ENCODE measurements at regions not wholly inside any gene's neighbourhood (a gene's known extent, or its start where the extent isn't known, plus 50 kb on each side); places are given as distances from the start of the nearest gene placed in this dataset.
A peak's percentile ranks its signal among the peaks of the same experiment; 100 is the strongest.

DNA sequence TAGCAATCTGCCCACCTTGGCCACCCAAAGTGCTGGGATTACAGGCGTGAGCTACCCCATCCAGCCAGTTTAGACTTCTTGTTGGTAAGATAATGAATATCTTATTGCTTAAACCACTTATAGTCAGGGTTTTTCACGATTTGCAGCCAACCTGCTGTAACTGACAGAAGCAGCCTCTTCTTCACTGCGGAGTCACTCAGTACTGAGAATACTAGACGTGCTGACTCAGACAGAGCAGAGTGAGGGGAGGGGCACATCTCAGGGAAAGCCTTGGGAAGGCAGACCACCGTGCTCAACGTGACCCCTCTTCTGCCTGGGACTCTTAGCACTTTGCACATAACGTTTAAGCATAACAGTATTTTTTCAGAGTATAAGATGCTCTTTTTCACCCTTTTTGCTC lies 74.3 kb upstream of the ARHGEF7 start:
- peak in 1 of 10 donors; percentile 16 for DNase-seq
- intact Hi-C loops (cut with DNase I) = no loop called here

DNA sequence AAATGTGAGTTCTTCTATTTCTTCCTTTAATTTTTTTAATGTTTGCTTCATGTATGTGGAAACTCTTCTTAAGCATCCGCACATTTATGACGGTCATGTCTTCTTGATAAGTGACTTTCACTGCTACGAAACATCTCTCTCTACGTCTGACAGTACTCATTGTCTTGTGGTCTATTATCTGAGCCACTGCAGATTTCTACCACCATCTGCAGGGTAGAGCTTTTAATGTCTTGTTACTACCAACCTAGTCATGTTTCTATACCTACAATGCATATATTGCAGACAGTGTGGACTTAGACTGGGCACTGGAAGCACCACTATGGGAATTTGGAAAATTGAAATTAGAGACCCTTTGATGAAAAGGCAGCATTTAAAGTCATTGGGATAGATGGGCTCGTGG lies 75.4 kb upstream of the ARHGEF7 start:
- intact Hi-C loops (cut with DNase I) = no loop called here
- DNase-seq = no peak

DNA sequence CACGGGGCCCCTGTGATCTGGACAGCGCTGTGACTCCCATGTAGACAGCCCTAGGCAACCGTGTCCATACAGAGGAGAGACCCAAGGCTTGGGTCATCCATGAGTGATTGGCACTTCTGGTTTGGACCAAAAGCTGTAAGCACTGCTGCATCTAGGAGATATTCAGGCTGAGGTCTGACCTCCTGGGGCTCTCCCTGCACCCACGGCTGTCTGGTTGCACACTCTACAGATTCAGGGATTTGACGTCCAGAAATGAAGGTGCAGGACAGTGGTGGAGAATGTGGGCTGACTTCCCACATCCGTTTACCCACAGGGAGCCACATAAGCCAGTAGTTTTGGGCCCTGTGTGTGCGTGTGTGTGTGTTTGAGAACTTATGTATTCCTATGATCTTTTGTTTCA lies 76.2 kb upstream of the ARHGEF7 start:
- DNase-seq = no peak
- intact Hi-C loops (cut with DNase I) = no loop called here

DNA sequence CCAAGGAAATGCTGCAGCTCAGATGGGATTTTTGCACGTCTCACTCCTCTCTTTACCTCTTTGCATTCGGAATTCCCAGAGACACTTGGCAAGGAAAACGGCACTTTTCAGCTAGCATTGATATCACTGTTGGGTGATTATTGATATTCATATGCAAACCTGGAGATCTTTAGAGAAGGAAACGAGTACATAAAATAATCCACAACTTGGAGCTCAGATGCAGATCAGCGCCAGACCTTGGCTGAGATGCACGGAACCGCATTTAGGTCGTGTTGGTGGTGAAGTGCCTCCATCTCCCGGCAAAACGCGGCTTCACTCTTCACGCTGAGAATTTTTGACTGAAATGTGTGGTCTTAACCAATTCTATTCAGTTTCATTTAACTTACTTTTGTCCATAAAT lies 77.2 kb upstream of the ARHGEF7 start:
- no peak for DNase-seq
- intact Hi-C loops (cut with DNase I) = no loop called here

DNA sequence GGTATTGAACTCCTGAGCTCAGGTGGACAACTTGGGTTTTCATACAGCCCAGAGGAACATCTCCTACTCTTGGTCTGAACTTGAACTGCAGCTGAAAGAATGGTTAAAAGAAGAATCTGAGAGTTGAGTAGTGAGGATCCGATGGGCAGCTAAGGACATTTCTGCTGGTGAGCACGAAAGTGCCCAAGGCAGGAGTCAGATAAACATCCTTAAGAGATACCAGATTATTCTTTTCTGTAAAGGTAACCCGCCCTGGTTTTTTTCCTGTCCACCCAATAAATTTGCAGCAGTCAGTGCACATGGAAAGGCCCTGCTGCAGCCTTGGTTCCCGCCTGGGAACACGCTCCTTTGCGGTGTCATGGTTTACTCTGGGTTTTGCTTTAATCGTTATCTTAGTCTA lies 78.4 kb upstream of the ARHGEF7 start:
- no peak for DNase-seq
- intact Hi-C loops (cut with DNase I) = no loop called here

DNA sequence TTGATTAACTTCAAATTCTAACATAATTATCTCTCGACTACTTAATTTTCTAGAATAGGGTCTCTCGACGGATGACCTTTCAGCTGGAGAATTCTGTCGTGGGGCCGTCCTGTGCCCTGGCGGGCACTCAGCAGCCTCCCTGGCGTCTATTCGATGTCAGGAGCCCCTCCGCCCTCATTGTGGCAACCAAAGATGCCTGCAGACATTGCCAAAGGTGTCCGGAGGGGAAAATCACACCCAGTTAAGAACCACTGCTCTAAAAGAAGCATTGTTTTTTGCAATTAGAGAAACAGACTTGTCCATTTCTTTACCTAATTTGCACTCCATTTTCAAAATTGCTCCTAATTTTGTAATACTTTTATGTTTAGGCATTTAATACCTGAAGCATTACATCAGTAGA lies 79.2 kb upstream of the ARHGEF7 start:
- intact Hi-C loops (cut with DNase I) = no loop called here
- DNase-seq = no peak

DNA sequence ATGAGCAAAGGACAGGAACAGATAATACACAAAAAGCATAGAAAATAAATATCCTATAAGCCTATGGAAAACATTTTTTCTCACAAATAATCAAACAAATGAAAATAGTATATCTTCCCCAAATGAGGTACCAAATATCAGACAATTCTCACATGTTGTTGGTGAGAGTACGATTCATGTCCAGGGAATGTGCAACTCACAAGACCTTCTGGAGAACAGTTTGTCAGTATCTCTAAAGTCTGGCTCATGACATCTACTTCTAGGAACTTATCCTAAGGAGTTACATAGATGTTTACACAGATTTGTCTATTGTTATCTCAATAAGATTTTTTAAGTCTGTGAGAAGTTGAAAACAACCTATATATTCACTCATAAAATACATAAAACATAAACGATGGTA lies 80.3 kb upstream of the ARHGEF7 start:
- DNase-seq = no peak
- intact Hi-C loops (cut with DNase I) = no loop called here

DNA sequence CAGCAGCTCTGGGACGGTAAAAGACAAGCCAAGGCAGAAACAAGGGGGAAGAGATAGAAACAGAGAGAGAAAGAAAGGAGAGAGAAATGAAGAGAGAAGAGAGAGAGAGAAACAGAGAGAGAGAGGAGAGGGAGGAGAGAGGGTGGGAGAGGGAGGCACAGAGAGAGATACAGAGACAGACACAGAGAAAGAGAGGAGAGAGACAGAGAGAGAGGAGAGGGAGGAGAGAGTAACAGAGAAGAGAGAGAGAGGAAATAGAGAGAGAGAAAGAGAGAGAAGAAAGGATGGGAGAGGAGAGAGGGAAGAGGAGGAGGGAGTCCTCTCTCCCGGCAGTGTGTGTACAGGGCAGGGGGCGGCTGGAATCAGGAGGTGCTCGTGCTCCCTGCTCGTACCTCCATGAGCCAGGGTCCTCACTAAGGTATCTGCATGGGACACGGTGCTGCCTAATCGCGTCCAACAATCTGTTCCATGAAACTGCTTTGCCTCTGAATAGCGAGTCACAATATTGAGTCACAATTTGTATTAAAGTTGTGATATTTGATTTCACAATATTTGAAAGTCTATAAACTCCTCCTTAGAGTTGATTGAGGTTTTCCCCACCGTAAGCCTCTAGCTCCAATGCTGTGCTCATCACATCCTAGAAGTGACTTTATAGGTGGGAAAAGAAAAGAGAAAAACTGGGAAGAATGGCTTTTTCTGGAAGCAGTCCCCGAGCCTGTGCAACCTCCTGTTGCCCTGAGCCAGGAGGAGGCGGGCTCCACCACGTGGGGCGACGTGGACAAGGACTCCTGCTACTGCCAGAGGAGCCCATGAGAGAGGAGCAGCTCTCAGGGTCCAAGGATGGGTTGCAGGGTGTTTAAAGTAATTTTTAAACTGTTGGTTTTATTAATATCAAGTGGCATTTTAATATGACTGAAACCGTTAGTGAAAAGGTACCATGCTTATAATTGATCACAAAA lies 81.7 kb upstream of the ARHGEF7 start:
- DNase-seq = no peak
- intact Hi-C loops (cut with DNase I) = no loop called here

DNA sequence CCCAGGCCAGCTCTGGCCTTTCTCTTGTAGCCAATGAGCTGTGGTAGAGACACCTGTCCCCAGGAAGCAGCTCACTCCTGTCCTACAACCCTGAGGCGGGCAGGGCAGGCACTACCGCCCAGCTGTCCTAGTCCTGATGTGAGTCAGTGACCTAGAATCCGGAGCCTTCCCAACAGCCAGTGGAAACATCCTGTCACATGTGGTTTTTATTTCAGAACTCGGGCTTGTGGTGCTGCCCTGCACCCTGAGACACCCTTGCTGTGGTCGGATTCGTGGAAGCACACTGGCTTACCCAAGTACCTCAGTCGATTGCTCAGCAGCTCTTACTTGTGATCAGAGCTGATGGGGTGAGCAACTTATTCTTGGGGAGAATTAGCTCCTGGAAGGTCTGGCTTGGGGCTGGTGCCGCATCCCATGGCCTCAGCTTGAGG lies 83.6 kb upstream of the ARHGEF7 start:
- no peak for DNase-seq
- intact Hi-C loops (cut with DNase I) = no loop called here

DNA sequence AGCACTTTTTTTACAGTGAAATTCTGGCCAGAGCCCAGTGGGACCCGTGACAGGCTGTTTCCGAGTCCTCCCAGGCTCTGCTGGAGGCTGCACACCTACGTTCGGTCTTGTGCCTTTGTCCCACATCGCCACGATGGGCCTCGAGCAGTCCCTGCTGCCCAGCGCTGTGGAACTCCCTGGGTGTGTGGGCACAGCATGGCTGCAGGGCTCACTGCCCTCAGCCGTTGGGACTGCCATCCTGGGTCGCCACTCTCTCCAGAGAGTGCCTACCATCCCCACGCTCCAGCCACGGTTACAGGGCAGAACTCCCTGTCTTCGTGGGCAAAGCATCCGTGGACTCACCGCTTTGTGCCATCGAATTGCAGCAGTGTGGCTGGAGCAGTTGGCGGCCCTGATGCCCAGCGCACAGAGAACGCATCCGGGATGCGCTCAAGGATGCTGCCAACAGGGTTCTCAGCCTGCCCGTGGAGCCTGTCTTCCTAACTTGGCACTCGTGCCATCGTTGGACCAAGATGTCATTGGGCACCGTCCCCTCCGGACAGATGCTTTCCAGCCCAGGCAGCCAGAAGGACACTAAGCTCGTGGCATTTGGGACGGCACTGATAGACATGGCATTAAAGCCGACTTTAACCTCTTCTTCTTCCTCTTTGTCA lies 85.0 kb upstream of the ARHGEF7 start:
- intact Hi-C loops (cut with DNase I) = no loop called here
- no peak for DNase-seq

DNA sequence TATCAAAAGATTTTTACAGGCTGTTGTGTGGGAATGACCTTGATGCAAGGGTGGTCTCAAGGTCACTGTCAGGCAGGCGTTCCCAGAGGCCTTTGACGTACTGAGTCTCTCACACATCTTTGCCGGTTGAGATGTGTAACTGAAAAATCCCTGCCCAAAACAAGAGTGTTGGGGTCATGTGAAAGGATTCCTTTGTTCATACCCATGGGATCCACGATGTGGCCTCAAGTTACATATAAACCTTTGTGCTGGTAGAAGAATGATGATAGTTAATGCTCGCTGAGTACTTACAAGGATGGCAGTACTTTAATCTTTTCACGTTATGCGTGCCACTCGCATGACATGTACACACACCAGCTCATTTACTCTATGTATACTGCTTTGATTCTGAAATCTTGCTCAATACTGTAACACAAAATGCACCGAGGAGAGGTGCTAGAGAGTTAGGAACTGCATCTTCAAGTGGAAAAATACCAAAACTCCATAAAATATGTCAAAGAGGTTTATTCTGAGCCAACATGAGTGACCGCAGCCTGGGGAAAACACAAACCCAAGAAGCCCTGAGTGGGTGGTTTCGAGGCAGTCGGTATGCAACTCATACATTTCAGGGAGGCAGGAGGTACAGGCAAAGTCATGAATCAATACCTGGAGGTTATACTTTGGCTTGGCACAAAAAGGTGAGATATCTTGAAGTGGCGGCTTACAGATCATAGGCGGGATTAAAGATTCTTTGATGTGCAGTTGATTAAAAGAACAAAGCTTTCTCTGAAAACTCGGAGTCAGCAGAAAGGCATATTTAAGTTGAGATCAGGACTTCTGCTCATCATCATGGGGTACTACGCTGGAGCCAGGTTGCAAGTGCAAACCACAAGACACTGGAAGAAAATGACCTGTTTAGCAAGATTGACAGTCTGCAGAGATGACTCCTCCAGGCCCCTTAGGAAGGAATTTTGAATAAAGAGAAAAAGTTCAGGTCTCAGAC lies 87.4 kb upstream of the ARHGEF7 start:
- no peak for DNase-seq
- intact Hi-C loops (cut with DNase I) = no loop called here

DNA sequence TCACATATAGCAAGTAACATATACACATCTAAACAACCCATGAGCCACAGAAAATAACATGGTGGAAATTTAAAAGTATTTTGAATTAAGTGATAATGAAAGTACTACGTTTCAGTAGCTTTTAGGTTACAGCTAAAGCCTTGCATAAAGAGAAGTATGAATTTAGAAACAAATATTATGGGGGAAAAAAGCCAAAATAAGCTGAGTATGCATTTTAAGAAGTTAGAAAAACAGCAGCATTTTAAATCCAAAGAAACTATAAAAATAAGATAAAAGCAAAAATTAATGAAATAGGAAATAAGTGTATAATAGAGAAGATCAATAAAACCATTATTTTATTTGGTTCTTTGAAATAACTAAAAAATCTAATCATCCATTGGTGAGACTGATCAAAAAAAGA lies 89.8 kb upstream of the ARHGEF7 start:
- DNase-seq = no peak
- intact Hi-C loops (cut with DNase I) = no loop called here

DNA sequence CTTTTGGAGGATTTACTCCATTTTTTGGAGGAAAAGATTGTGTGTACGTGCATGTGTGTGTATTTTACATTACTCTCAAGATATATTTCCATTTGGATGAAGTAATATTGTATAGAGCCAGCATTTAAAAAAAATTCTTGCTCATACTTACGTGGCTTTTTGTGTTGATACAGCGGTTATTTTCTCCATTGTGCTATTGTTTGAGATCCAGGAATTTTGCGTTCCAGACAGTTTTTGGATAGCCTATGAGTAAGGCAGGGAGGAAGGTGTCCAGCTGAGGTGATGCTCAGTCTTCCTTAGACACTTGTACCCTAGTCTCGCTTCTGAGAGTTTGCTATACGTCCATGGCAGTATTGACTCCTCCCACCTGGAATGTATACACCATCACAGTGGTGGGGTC lies 92.2 kb upstream of the ARHGEF7 start:
- intact Hi-C loops (cut with DNase I) = no loop called here
- DNase-seq = no peak

DNA sequence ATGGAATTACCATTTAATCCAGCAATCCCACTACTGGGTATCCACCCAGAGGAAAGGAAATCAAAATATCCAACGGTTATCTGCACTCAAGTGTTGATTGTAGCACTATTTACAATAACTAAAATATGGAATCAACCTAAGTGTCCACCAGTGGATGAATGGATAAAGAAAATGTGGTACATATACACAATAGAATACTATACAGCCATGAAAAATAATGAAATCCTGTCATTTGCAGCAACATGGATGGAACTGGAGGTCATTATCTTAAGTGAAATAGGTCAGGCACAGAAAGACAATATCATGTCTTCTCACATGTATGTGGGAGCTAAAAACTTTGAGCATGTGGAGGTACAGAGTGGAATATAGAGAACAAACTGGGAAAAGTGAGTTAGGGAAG lies 92.9 kb upstream of the ARHGEF7 start:
- no peak for DNase-seq
- intact Hi-C loops (cut with DNase I) = no loop called here

DNA sequence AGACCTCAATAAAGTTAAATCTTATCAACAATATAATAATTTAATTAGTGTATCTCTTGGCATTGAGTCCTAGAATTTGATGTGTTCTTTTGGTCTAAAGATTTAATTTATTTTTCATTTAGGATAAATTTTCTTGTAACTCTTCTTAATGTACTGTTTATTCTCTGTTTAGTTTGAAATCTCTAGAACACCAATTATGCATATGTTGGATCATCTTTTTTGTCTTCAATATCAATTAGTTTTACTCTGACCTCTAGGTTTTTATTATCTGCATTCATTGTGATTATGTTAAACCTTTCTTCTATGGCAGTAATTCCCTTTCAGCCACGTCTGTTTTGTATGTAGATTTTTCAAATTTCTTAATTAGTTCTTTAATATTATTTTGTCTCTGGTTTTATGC lies 93.8 kb upstream of the ARHGEF7 start:
- intact Hi-C loops (cut with DNase I) = no loop called here
- DNase-seq = no peak

DNA sequence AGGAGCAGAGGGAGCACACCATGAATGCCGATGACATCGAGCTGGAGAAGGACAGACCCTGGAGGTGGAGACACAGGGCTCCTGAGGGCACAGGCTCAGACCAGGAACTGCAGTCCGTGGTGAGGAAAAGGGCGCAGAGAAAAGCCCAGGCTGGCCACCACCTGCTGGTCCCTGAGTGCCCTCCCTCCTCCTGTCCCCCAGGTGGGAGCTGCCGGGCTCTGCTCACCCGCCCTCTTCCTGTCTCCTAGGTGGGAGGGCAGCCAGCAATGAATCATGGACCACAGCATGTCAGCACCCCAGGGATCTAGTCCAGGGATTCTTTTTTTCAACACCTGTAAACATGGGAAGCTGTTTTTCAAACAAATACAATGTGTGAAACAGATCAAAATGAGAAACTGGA lies 94.6 kb upstream of the ARHGEF7 start:
- intact Hi-C loops (cut with DNase I) = no loop called here

DNA sequence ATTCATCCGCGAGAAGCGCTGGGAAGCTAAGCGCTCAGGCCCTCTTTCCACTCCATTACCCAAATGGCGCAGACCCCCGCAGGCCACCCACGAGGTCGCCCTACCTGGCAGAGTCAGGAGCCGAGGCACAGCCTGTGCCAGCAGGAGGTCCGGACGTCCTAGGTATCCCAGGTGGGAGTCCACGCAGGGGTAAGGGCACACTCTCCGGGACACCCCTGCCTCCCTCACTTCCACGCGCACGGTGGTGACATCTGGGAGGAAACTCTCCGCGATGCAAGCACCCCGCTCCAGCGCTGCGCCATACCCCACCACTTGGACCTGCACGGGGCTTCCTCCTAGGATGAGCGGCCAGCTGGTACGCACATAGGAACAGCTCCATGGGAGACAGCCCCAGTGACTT lies 95.1 kb upstream of the ARHGEF7 start:
- intact Hi-C loops (cut with DNase I) = no loop called here
- no peak for DNase-seq

More for the DNA sequence above, 94.6 kb upstream of the ARHGEF7 start:
- DNase-seq = peak in 1 of 10 donors; percentile 67

DNA sequence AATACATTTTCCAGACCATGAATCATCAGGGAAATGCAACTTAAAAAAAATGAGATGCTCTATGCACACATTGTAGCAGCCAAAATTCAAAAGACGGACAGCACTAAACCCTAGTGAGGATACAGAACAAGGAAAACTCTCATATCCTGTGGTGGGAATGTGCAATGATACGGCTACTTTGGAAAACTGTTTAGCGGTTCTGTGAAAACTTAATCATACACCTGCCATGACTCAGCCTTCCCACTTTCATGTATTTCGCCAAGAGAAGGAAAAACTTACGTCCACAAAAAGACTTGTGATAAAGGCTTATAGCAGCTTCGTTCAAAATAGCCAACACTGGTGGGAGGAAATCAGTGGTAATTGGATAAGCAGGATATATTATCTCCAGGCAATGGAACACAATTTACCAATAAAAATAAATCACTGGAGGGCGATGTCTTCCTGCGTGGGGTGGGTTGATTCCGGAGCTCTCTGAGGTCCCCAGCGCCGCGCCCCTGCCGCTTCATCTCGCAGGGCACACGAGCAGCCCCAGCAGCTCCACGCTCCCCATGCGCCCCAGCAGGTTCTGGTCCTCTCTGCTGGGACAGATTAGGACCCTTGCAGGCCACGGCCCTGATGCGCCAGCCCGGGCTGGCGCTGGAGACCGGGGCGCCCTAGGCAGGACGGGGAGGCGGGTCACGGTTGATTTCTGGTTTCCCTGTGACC lies 97.2 kb upstream of the ARHGEF7 start:
- DNase-seq = peak in 1 of 10 donors; percentile 61

DNA sequence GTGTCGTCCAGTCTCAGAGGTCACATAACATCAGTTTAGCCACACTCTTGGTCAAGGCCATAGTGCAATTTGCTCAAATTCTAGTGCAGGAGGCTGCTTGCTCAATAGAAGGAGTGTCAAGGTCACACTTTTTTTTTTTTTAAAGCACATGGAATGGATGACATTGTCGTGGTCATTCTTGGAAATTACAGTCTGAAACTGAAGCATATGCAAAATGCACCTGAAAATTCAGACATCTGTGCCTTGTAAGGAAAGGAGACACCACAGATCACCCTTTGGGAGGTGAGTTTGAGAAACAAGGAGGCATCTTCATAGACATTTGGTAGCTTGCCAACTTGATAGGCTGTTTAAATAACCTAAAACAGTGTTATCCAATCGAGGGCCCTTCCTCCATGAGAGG lies 98.3 kb upstream of the ANKRD10 start:
- DNase-seq = no peak
- intact Hi-C loops (cut with DNase I) = no loop called here

More for the DNA sequence above, 97.2 kb upstream of the ARHGEF7 start:
- intact Hi-C loops (cut with DNase I) = no loop called here

DNA sequence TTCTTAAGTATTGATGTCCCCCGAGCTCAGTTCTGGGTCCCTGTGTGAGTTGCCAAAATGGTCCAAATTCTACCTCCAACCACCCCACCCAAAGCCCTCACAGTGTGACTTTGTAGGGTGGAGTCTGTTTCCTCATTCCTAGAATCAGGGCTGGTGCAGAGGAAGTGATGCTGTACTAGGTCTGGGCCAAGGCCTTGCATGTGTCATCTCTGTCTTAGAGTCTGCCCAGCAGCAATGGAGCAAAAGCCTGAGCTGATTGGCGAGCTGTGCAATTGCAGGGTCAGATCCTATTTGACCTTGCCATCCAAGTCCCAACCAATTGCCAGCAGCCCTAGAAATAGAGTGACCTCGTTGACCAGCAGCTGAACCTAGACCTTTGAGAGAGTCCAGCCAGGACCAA lies 97.0 kb upstream of the ANKRD10 start:
- intact Hi-C loops (cut with DNase I) = no loop called here

More for the DNA sequence above, 97.0 kb upstream of the ANKRD10 start:
- DNase-seq = no peak
